Stimulated activated CD4-positive, alpha-beta T cell treated with anti-CD3 and anti-CD28 coated beads, Interleukin-2, amount 100 ng/mL, for 4 hours (primary cell): ENCODE measurements at regions not wholly inside any gene's neighbourhood (a gene's known extent, or its start where the extent isn't known, plus 50 kb on each side); places are given as distances from the start of the nearest gene placed in this dataset.

Source experiments
- DNase-seq: peaks from one replicate; pipeline ENCODE4 v3.0.0-alpha.2; 2020; ENCODE audit warnings: low read depth

GRCh38 chr10:2980791-2981360 is 86.5 kb upstream of the PFKP start:
- DNase-seq, result no peak

- no peak for DNase-seq
These were observed 87.2 kb upstream of the PFKP start for GRCh38 chr10:2980116-2980515.

DNA sequence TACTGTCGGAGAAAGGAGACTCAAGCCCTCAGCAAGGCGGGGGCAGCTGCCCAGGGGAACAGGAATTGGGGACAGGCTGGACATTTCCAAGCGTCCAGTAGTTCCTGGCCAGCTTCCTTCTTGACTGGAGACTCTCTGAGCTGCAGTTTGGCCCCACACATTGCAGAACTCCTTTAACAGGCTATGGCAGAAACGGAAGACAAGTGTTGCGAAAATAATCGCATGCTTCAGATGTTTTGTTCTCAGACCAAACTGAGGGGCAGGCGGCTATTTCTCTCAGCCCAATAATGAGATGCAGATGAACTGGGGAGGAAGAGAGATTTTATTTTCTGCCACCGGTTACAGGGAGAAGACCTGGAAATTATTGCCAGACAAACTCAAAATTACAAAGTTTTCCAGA is 88.0 kb upstream of the PFKP start:
- no peak for DNase-seq

GRCh38 chr10:2978574-2979273 is 88.6 kb upstream of the PFKP start:
- no peak for DNase-seq

DNA sequence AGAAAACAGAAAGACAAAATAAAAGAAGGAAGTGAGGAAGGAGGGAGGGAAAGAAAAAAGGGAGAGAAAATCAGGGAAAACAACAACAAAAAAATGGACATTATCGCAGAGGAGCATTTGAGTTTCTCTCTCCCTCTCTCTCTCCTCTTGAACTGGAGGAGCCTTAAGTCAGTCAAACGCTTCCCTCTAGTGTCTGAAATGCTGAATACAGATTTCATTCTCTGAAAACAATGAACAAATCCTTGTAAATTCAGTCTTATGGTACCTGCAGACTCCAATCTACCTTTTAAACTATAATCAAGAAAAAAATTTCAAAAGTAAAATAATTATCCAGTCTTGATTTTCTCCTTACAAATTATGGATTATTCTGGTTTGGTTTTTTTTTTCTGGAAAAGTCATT is 89.2 kb upstream of the PFKP start:
- DNase-seq, result no peak

GRCh38 chr10:2974503-2975207 is 92.7 kb upstream of the PFKP start:
- DNase-seq, result no peak

DNA sequence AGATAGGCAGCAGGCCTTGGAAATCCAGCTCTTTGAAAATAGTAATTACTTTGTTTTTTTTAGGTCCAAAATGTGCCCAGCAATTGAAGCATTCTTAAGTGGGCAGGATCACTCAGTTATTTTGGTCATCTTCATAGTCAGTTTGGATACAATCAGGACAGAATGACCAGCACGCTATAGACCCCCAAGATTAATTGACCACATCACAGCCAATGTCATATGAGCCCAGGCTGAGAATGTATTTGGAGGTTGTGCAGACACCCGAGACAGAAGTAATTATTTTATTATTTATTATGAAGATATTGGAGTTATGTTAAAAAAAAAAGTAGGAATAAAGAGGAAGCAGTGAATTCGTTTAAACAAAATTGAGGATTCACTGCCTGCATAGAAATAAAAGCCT is 93.3 kb upstream of the PFKP start:
- no peak for DNase-seq

DNA sequence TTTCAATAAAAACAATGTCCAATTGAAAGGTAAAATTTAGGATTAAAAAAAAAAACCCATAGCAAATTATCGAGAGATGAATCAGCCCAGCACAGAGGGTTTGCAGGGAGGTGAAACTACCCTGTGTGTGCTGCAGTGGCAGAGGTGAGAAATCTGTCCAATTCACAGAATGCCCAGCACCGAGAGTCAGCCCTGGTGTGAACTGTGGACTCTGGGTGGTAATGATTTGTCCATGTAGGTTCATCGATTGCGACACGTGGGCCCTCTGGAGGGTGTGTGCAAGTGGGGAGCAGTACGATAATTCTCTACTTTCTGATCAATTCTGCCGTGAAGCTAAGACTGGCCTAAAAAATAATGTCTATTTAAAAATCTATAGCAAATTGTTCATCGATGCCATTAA is 94.5 kb upstream of the PFKP start:
- no peak for DNase-seq

DNA sequence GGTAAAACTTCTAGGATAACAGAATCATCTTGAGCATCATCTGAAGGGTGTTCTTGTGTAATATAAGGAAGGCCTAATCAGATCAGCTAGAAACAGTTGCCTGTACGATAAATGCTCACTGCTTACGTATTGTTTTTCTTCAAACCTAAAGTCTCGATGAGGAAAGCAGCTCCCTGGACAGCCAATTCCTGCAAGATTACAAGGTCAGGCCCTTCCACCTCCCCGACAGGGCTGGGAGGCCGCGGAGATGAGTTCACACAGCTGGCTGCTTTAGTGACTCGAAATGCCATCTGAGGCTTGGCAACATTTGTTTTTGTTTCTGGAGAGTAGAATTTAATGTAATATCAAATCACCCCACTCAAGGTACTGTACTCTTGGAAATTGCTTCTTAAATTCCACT is 95.1 kb upstream of the PFKP start:
- DNase-seq, result no peak

- DNase-seq, result no peak
These were observed 97.0 kb upstream of the PFKP start for GRCh38 chr10:2970190-2970823.

DNA sequence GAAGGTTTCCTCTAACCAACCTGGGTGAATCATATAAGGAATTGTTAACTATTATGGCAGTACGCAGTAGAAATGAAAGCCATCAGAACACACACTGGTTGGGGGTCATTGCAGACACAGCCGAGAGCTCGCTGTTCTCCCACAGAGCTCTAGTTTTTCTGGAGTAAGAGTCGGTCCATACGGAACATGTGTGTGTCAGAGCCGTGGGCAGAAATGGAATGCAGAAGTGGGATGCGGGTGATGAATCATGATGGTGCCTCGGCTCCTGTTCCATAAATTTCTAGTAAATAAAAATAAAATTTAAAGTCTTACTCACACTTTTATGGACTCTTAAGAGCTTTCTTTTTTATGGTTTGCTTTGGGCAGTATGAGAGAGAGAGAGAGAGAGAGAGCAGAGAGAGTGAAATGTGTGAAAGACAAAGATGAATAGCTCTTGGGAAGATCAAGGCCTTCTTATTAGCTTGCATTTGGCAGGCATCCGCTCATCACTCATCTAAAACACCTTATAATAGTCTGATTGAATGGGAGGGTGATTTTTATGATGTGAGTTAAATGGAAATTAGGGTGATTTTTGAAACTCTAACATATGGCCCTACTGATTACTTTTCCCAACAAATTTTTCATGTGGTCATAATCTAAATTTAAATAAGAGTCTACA is 98.8 kb upstream of the PFKP start:
- DNase-seq, result no peak

DNA sequence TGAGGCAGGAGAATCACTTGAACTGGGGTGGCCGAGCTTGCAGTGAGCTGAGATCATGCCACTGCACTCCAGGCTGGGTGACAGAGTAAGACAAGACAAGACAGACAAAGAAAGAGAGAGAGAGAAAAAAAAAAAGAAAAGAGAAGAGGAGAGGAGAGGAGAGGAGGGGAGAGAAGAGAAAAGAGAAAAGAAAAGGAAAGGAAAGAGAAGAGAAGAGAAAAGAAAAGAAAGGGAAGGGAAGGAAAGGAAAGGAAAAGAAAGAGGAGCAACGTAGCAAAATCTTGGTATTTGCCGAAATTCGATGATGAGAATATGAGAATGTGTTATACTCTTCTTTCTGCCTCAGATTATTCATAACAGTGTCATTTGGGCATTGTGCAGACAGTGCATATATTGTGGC is 101.2 kb upstream of the PFKP start:
- DNase-seq, result no peak

GRCh38 chr10:2964632-2965296 is 102.6 kb upstream of the PFKP start:
- no peak for DNase-seq

- DNase-seq, result no peak
These were observed 103.3 kb upstream of the PFKP start for GRCh38 chr10:2963889-2964631.

- no peak for DNase-seq
These were observed 105.2 kb upstream of the PFKP start for GRCh38 chr10:2962194-2962593.

- no peak for DNase-seq
These were observed 108.7 kb upstream of the PFKP start for GRCh38 chr10:2958659-2959058.

GRCh38 chr10:2957785-2958184 is 109.6 kb upstream of the PFKP start:
- DNase-seq, result no peak

GRCh38 chr10:2955064-2955463 is 112.3 kb upstream of the PFKP start:
- DNase-seq, result no peak

DNA sequence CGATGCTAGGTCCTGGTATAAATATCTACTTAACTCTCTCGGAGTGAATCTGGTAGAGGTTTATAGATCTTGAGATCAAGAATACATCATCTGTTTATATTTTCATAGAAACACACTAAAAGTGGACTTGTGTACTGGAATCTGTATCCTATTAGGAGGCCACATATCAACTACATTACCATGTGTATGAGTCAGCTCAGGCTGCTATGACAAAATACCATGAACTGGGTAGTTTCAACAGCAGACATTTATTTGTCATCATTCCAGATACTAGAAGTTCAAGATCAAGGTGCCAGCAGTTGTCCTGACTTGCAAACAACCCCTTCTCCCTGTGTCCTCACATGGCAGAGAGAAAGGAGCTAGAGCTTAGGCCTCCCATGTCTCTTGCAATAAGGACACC is 113.9 kb upstream of the PFKP start:
- no peak for DNase-seq

- no peak for DNase-seq
These were observed 116.0 kb upstream of the PFKP start for GRCh38 chr10:2951235-2951835.

GRCh38 chr10:2950546-2950945 is 116.8 kb upstream of the PFKP start:
- DNase-seq, result no peak
